GM21447 (cell line): ENCODE measurements at regions not wholly inside any gene's neighbourhood (a gene's known extent, or its start where the extent isn't known, plus 50 kb on each side); places are given as distances from the start of the nearest gene placed in this dataset.
A peak's percentile ranks its signal among the peaks of the same experiment; 100 is the strongest.
"Not testable (repeated sequence)": the region's sequence is repeated elsewhere in the genome, so short reads cannot be mapped to it uniquely, and the experiment has no call there.

Experiments
- ATAC-seq: cut with Tn5 transposase; IDR thresholded peaks from one replicate; pipeline ENCODE4 v1.9.1; 2021; ENCODE audit not compliant: unreplicated experiment

- ATAC-seq, result not testable (repeated sequence)
Measured at GRCh38 chr6:142016666-142017065, 116.1 kb upstream of the GJE1 start.

DNA sequence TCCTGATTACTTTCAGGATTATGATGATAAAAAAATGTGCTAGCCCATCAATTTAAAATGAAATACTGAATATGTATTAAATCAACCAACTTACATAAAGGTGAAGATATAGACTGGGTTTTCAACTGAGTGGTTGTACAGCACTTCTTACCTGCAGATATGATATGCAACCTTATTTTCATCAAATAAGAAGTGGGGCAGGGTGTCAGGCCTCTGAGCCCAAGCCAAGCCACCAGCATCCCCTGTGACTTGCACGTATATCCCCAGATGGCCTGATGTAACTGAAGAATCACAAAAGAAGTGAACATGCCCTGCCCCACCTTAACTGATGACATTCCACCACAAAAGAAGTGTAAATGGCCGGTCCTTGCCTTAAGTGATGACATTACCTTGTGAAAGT is 117.3 kb upstream of the GJE1 start:
- ATAC-seq, result not testable (repeated sequence)

GRCh38 chr6:142015011-142015410 is 117.7 kb upstream of the GJE1 start:
- ATAC-seq, result no peak

- ATAC-seq, result no peak
Measured at GRCh38 chr6:142014515-142014914, 118.2 kb upstream of the GJE1 start.

GRCh38 chr6:142013875-142014495 is 118.7 kb upstream of the GJE1 start:
- ATAC-seq, result no peak

- peak; percentile 72 for ATAC-seq
Measured at GRCh38 chr6:142013287-142013686, 119.4 kb upstream of the GJE1 start.

DNA sequence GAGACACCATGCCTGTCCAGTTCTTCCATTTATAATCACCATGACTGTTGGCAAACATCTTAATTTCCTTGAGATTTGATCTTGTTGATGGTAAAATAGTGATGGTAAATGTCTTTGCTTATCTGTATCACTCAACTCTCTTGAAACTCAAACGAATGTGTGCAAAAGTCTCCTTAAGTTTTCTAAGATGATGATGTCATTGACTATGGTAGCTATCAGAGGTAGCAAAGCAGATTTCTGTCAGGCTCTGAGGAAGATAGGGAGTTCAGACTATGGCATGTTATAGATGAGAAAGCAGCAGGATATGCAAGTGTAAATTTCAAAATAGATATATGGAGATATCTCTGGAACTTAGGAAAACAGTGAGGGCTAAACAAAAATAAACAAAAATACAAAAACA is 121.0 kb upstream of the GJE1 start:
- ATAC-seq, result no peak

DNA sequence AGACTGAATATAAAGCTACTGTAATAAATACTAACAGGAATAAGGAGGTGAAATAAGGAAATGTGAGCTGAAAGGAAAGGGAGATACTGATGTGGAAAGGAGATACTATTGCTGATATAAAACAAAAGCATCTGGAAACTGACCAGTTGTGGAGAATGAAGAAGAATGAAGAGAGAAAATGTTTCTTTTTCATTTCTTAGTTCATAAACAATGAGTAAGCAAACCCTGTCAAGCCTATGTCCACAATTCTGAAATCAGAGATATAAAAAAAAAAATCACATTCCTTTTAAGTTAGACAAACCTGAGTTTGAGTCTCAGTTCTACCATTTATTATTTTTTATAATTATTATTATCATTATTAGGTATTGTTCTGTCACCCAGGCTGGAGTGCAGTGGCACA is 121.6 kb upstream of the GJE1 start:
- ATAC-seq, result no peak

DNA sequence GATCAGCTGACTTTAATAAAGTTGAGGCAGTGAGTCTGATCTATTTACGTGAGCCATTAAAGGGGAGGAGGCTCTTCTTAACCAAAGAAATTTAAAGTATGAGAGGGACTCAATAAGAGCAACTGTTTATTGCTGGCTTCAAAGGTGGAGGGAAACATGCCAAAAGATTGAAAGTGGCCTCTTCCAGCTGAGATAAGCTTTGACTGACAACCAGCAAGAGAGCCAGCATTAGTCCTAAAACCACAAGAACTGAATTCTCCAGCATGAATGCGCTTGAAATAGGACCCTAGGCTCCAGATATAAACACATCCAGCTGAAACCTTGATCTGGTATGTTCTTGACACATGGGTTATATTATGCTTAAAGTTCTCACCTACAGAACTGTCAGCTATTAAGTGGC is 123.1 kb upstream of the GJE1 start:
- ATAC-seq, result no peak

DNA sequence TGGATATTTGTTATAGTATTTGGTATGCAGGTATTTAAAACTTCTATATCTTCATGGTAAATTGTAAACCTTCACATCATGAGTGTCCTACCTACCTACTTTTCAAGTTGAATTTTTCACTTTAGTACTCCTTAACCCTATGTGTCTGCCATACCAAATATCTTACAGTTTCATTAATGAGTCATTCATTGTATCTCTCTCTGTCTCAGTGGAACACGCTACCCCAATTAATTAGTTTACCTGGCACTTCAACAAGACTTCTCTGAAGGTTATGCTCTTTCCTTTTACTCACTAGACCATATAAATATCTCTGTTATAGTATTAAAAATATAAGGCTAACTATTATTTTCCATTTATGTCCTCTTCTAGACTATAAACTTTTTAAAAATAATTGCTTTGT is 123.9 kb upstream of the GJE1 start:
- no peak for ATAC-seq

DNA sequence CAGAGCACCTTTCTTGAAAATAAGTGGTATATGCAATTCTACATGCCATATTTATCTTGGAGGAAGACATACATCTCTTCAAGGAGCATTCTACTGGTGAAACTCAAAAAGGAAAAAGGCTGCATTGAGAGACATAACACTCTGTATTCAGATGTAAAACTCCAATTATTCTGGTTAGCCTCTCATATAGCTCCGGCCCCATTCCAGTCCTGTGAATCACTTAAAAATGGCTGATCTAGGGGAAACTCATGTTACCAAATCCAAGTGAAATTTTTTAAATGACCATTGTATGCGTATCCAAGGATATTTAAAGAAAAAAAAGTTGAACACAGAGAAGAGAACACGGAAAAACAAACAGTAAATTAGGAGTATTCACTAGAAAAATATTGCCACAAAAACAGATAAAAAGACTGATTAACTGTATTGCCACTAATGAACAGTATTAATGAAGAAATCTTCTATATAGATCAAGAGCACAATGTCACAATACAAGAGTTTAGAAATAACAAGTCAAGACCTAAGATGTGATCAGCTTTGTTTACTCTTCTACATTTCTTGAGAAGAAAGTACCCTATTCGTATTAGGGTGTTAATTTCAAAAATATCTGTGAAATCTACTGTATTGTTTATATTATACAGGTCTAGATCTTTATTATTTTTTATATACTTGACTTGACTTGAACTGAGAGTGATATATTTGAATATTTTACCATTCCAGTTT is 124.5 kb upstream of the GJE1 start:
- no peak for ATAC-seq

GRCh38 chr6:142005021-142005420 is 127.7 kb upstream of the GJE1 start:
- no peak for ATAC-seq

GRCh38 chr6:142002825-142003405 is 129.8 kb upstream of the GJE1 start:
- no peak for ATAC-seq

DNA sequence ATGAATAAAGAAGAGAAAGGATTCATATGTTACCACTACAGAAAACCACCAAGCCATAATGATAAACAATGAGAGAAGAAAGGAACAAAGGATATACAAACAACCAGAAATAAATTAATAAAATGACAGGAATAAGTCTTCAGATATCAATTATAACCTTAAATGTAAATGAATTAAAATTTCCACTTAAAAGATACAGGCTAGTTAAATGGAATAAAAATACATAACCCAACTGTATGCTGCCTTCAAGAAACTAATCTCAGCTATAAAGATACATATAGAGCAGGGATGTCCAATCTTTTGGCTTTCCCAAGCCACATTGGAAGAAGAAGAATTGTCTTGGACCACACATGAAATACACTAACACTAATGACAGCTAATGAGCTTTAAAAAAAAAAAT is 135.9 kb upstream of the GJE1 start:
- ATAC-seq, result no peak

GRCh38 chr6:141992109-141992508 is 140.6 kb upstream of the GJE1 start:
- no peak for ATAC-seq

DNA sequence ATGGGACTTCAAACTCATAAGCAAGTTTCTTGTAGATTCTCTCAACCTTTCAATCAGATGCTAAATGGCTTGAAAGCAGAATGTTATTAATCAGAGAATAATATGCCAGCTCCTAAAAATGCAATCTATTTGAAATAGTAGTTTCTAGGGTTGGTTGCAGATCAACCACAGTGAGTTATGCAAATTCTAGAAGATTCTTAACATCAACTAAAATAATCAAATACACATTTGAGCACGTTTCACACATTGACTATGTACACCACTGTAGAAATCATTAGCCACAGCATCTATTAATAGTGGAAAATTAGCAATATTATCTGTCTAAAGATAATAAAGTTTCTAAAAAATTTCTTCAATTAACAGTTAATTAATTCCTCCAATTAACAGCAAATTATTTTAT is 141.9 kb upstream of the GJE1 start:
- ATAC-seq, result no peak

GRCh38 chr6:141989706-141989959 is 143.1 kb upstream of the GJE1 start:
- no peak for ATAC-seq

- ATAC-seq, result peak; percentile 67
Measured at GRCh38 chr6:141988954-141989705, 143.6 kb upstream of the GJE1 start.

GRCh38 chr6:141988327-141988726 is 144.4 kb upstream of the GJE1 start:
- no peak for ATAC-seq

DNA sequence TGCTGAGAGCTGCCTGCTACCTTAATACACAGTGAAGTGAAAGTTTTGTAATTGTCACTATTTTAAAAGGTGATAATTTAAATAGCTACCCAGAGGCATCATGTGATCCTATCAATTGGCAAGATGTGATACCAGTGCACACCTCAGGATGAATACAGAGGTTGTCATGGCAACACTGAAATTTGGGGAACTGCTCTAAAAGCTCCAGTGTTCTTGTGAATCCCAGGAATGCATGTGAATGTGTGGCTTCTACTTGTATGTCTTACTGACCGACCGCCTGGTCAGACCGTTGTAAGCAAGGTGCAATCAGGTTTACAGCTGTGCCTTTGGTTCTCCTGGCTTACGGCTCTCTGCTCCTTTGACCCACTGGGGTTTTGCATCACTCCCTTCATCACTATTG is 146.3 kb upstream of the GJE1 start:
- no peak for ATAC-seq

GRCh38 chr6:141981190-141981589 is 151.5 kb upstream of the GJE1 start:
- no peak for ATAC-seq

DNA sequence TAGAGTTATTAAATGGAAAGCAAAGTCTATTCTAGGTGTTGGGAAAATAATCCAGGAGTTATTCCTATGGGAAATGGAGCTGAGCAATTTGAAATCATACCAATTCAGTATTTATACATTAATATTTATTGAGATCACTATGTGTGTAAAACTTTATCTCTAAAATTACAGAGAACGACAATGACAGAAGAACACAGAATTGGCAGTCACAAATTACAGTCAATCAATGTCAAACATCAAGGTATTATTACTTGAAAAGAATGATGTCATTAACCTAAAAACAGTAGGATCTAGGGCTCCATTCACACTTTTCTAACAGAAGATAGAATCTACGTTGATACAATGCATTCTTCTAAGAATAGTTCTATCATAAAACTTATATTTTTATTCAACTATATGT is 154.9 kb upstream of the GJE1 start:
- ATAC-seq, result no peak
